H1 (cell line): ENCODE measurements at regions not wholly inside any gene's neighbourhood (a gene's known extent, or its start where the extent isn't known, plus 50 kb on each side); places are given as distances from the start of the nearest gene placed in this dataset.

Source experiments
- TF ChIP-seq, protein P1 (sequence below), 3 experiments: IDR thresholded peaks; 1 replicate in 2 of 3; 2 replicates in 1 of 3; pipeline versions ENCODE4 v1.5.1 to v1.6.1; 2011; ENCODE audit warnings: low read length in 3 of 3, mild to moderate bottlenecking in 3 of 3, inconsistent platforms in 2 of 3, low read depth in 1 of 3, moderate library complexity in 1 of 3; ENCODE audit not compliant: insufficient read depth in 1 of 3; ENCODE audit errors: control extremely low read depth in 1 of 3

DNA sequence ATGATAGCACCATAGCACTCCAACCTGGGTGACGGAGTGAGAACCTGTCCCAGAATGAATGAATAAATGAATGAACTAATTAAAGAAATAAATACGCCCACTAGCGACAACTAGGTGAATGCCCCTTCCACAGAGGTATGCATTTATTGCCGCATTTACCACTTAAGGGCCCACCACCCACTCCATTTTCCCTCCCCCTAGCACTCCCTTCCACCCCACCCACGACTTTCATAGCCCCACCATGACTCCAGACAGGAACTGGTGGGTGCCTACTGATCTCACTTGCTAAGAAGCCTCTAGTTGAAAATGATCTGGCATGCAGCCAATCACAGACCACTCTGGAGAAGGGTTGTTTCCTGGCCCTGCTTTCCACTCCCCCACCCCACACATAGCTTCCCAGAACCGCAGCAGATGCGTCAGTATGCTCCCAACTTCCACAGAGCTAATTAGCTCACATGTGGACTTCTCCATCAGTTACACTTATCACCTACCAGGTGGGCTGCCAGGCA lies 167.6 kb downstream of the WT1 start (continued):
- TF ChIP-seq, protein P1, sequence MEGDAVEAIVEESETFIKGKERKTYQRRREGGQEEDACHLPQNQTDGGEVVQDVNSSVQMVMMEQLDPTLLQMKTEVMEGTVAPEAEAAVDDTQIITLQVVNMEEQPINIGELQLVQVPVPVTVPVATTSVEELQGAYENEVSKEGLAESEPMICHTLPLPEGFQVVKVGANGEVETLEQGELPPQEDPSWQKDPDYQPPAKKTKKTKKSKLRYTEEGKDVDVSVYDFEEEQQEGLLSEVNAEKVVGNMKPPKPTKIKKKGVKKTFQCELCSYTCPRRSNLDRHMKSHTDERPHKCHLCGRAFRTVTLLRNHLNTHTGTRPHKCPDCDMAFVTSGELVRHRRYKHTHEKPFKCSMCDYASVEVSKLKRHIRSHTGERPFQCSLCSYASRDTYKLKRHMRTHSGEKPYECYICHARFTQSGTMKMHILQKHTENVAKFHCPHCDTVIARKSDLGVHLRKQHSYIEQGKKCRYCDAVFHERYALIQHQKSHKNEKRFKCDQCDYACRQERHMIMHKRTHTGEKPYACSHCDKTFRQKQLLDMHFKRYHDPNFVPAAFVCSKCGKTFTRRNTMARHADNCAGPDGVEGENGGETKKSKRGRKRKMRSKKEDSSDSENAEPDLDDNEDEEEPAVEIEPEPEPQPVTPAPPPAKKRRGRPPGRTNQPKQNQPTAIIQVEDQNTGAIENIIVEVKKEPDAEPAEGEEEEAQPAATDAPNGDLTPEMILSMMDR (IDR thresholded peaks at IDR 0.05; ENCODE audit: control extremely low read depth in 1 of 3, insufficient read depth in 1 of 3, low read depth in 1 of 3, low read length in 3 of 3): no peak
